ENCODE measurements at regions not wholly inside any gene's neighbourhood (a gene's known extent, or its start where the extent isn't known, plus 50 kb on each side); places are given as distances from the start of the nearest gene placed in this dataset.
A peak's percentile ranks its signal among the peaks of the same experiment; 100 is the strongest.

GRCh38 chr13:67713571-67713970, 483.4 kb upstream of the PCDH9 start:
- DNase-seq (ENCODE audit: low spot score), result peak; percentile 28

GRCh38 chr13:67696775-67697174, 466.6 kb upstream of the PCDH9 start:
- no peak for DNase-seq (ENCODE audit: low spot score)

- DNase-seq (ENCODE audit: low spot score), result no peak
These were observed 434.4 kb upstream of the PCDH9 start for GRCh38 chr13:67664502-67664901.

GRCh38 chr13:67662997-67663396, 432.9 kb upstream of the PCDH9 start:
- no peak for DNase-seq (ENCODE audit: low spot score)

DNA sequence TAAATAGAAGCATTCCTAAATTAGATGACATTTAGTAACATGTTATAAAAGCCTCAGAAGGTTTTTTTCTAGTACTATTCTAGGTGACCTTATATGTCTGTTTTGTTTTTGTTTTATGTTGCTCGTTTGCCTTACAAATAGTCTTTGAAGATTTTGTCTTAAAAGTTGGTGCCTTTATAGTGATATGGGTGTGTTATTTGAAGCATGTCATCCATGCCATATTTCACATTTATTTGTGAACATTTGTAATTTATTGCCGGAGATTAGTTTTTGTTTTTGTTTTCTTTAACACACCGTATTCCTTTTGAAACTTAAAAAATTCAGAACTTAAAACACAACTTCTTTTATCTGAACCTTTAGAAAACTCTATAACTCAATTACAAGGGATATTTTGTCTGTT, 422.8 kb upstream of the PCDH9 start:
- DNase-seq (ENCODE audit: low spot score), result no peak

DNA sequence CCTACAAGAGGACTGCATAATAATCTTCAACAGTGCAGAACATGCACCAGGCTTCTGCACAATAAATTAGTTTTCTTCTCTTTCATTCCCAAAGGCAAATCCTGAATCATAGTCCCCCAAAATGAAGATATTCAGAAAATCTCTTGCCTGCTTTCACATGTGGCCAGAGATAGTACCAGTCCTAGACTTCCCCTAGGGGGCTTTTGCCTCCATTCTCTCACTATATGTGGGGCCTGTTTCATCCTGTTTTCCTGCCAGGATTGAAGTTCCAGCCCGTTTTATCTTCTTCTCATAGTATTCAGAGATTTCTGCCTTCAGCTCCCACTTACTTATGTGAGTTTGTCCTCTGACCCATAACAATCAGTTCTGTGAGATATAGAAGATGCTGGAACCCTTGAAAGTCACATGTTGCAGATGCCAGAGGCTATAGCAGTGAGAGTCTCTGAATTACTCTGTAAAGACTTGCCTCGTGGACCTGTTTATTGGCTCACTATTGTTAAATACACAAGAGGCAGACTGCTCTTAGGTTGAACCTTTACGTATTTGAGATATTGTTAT, 421.9 kb upstream of the PCDH9 start:
- DNase-seq (ENCODE audit: low spot score), result no peak

- DNase-seq (ENCODE audit: low spot score), result peak; percentile 17
These were observed 420.3 kb upstream of the PCDH9 start for GRCh38 chr13:67650471-67650870.

- no peak for DNase-seq (ENCODE audit: low spot score)
These were observed 415.8 kb upstream of the PCDH9 start for GRCh38 chr13:67645874-67646467.

- DNase-seq (ENCODE audit: low spot score), result no peak
These were observed 413.4 kb upstream of the PCDH9 start for GRCh38 chr13:67643516-67644055.

DNA sequence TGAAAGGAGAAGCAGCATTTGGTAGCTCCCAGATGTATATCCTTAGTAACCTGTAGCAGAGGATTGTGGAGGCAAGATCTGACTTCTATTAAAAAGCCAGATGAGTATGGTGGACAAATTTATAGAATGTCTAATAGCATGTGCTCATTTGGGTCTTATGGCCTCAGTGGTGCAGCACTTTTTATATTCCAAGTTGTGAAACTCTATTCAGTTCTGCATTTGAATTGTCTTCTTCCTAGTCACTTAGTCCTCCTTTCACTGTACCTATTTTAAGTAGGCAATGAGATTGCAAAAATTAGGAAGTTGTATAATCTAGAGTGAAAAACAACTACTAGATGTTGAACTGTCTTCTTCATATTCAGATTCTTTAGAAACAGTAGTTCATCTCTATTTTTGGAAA, 412.5 kb upstream of the PCDH9 start:
- DNase-seq (ENCODE audit: low spot score), result no peak

- DNase-seq (ENCODE audit: low spot score), result no peak
These were observed 405.6 kb upstream of the PCDH9 start for GRCh38 chr13:67635754-67636153.

DNA sequence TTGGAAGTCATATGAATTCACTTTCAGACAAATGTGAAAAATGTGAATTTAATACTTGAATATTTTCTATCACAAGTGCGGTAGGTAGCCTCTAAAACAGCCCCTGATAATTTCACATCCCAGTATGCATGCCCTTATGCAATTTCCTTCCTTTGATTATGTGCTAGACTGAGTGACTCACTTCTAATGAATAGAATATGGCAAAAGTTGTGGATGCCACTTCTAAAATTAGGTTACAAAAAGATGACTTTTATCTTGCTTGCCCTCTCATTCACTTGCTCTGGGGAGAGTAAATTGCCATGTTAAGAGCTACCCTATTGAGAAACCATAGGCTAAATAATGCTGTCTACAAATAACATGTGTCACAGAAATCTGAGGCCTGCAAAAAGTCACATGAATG, 402.5 kb upstream of the PCDH9 start:
- no peak for DNase-seq (ENCODE audit: low spot score)

GRCh38 chr13:67630640-67631039, 400.5 kb upstream of the PCDH9 start:
- DNase-seq (ENCODE audit: low spot score), result no peak

GRCh38 chr13:67623630-67624029, 393.5 kb upstream of the PCDH9 start:
- no peak for DNase-seq (ENCODE audit: low spot score)

GRCh38 chr13:67620665-67621064, 390.5 kb upstream of the PCDH9 start:
- DNase-seq (ENCODE audit: low spot score), result no peak

GRCh38 chr13:67619995-67620380, 389.9 kb upstream of the PCDH9 start:
- peak; percentile 47 for DNase-seq (ENCODE audit: low spot score)

GRCh38 chr13:67619351-67619994, 389.3 kb upstream of the PCDH9 start:
- DNase-seq (ENCODE audit: low spot score), result peak; percentile 17

DNA sequence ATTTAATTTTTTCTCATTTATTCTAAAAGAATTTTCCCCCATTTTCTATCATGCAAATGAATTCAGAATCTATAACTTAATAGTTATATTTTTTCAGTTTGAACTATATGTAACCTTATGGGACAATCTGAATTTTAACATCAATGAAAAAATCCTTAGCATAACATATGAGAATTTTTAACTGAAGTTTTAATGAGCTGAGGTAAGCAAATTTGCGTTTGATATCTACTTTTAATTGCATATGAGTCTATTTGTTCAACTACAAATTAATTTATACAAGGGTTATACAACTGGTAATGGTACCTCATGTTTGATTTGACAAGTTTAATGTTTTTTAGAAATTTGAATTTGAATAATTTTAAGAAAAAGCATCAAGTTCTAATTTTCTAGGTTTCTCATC, 384.4 kb upstream of the PCDH9 start:
- no peak for DNase-seq (ENCODE audit: low spot score)

GRCh38 chr13:67614013-67614412, 383.9 kb upstream of the PCDH9 start:
- no peak for DNase-seq (ENCODE audit: low spot score)

- DNase-seq (ENCODE audit: low spot score), result no peak
These were observed 358.5 kb upstream of the PCDH9 start for GRCh38 chr13:67588607-67589006.

GRCh38 chr13:67577361-67577760, 347.2 kb upstream of the PCDH9 start:
- DNase-seq (ENCODE audit: low spot score), result no peak

DNA sequence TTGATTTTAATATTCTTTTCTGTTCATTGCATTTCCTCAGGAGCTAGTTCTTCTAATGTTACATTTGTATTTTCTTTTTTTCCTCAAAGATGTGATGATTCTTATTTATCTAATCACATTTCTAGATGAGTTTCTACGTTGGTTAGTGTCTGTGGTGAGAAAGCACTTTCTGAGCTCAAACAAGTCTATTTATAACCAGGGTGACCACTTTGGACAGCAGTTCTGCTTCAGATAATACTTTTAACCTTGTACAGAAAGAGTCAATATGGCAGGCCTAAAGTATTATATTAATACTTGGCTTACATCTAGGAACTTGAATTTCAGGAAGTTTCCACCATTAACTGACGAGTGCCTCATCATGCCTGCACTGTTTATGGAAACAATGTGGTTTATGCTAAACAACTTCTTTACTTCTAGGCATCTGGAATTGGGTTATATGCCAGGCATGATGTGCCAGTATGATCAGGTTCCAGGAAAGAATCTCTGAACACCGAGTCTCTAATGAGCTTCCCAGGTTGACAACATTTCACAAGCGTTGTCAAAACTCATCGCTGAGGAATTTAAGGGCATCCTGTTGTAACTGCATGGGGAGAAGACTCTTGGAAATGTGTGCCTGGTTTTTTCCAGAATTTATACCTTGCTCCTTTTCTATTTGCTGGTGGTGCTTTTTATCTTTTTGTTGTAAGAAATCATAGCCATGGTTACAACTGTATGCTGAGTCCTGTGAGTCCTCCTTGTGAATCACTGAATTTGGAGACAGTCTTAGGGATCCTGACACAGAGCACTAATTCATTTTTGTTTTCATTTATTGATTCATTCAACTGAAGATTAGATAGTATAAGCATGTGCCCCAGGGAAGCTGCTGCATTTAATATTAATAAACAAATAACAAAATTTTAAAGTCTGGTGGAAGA, 344.4 kb upstream of the PCDH9 start:
- DNase-seq (ENCODE audit: low spot score), result peak; percentile 8

DNA sequence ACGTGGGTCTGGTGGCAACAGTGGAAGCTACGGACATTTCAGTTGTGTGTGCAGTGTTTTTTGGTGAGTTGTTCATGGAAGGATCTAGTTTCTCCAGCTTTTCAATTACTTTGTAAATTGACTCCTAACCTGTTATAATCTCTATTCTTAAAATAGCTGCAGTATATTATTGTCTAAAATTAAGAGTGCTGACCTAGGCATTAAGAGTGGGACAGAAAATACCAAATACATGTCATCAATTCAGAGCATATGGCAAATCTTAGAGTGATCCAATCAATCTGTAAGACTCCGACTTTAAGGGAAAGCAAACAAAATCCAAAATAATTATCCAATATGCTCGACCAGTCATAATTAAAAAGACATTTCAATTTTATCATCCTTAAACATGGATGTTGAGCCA, 338.1 kb upstream of the PCDH9 start:
- no peak for DNase-seq (ENCODE audit: low spot score)
